ENCODE measurements at regions not wholly inside any gene's neighbourhood (a gene's known extent, or its start where the extent isn't known, plus 50 kb on each side); places are given as distances from the start of the nearest gene placed in this dataset.

DNA sequence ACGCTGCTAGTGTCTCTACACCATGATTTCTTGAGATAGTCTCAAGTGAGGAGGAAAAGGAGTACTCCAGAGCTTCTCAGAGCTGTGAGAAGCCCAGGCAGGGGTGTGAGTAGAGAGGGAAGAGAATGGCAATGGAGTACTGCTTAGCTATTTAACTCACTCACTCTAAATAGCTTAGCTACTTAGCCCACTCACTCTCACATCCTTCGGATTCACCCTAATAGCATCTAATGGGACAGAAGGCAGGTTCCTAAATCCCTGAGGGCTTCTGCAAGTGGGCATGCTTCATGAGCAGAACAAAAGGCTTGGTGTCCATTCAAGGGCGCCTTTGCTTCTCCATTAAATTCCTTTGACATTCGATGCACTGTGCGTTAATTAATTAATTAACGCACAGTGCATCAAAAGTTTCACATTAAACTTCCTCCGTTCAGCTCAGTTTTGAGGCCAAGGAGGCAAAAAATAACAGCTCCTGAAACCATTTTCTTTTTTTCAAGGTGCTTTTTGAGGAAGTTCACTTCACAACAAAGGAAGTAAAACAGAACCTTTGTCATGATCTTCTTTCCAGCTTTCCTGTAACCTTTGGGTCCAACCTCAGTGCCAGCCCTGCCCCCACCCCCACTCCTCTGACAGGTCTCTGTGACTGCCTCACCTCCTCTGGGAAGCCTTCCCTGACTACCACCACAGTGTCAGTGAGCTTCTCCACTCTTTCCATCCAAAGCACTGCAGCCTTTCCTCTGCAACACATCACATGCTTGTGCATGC is 294.0 kb downstream of the SEC61B start:
- DNase-seq (ENCODE audit: low read depth): no peak
- TF ChIP-seq, protein P1, sequence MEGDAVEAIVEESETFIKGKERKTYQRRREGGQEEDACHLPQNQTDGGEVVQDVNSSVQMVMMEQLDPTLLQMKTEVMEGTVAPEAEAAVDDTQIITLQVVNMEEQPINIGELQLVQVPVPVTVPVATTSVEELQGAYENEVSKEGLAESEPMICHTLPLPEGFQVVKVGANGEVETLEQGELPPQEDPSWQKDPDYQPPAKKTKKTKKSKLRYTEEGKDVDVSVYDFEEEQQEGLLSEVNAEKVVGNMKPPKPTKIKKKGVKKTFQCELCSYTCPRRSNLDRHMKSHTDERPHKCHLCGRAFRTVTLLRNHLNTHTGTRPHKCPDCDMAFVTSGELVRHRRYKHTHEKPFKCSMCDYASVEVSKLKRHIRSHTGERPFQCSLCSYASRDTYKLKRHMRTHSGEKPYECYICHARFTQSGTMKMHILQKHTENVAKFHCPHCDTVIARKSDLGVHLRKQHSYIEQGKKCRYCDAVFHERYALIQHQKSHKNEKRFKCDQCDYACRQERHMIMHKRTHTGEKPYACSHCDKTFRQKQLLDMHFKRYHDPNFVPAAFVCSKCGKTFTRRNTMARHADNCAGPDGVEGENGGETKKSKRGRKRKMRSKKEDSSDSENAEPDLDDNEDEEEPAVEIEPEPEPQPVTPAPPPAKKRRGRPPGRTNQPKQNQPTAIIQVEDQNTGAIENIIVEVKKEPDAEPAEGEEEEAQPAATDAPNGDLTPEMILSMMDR (conservative IDR thresholded peaks at IDR 0.05; ENCODE audit: low read depth, low read length): no peak
- H3K4me3 ChIP-seq (ENCODE audit: low read depth, low read length): no peak overlapping the region

DNA sequence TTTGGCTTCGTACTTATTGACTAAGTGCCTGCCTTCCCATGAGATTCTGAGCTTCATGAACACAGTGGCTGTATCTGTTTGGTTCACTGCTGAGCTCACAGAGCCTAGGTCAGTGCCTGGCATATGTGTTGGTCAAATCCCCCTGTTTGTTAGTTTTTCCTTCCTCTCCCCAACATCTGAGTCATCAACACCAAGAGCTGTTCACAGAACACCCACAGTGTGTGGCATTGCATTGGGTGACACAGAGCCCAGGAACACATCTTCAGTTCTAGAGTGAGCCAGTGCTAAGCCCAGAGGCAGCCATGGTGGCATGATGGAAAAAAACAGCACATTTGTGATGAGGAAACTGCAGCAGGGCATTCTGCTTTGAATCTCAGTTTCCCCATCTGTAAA is 294.6 kb downstream of the SEC61B start:
- no peak for DNase-seq (ENCODE audit: low read depth)
- TF ChIP-seq, protein P1 (conservative IDR thresholded peaks at IDR 0.05; ENCODE audit: low read depth, low read length): no peak

DNA sequence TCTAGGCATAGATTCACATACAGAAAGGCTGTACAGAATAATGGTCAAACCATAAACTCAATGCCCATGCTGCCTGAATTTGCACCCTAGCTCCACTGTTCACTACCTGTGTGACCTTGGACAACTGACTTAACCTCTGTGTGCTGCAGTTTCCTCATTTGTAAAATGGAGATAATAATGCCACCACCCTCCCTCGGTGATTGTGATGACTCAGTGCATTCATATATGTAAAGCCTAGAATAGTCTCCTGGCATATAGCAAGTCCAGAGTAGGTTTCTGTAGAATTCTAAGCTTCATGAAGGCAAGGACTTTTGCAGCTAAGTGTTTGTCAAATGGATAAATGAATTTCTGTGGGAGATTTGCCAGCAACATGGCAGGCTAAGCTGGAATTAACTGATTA is 297.8 kb upstream of the NR4A3 start:
- no peak for DNase-seq (ENCODE audit: low read depth)

More for the DNA sequence above, 294.6 kb downstream of the SEC61B start:
- H3K4me3 ChIP-seq (ENCODE audit: low read depth, low read length): no peak overlapping the region

DNA sequence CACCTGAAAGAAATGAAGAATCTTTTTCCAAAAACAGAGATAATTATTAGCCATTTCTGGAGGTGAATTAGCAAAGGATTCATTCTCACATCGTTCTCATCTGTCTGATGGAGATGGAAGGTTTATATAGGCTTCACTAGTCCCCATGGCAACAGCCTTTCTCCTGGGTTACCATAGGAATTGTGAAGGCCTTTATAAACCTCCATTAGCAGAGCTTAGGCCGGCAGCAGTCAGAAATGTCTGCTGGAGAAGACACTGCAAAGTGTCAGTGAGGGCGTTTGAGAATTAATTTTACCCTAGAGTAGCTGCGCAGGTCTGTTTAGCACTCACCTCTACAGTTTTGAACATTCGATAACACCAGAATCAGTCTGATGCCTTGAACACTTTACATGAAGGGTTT is 290.4 kb upstream of the NR4A3 start:
- TF ChIP-seq, protein P1 (conservative IDR thresholded peaks at IDR 0.05; ENCODE audit: low read depth, low read length): no peak
- H3K4me3 ChIP-seq (ENCODE audit: low read depth, low read length): no peak overlapping the region
- no peak for DNase-seq (ENCODE audit: low read depth)

More for the DNA sequence above, 297.8 kb upstream of the NR4A3 start:
- TF ChIP-seq, protein P1 (conservative IDR thresholded peaks at IDR 0.05; ENCODE audit: low read depth, low read length): no peak
- H3K4me3 ChIP-seq (ENCODE audit: low read depth, low read length): no peak overlapping the region

DNA sequence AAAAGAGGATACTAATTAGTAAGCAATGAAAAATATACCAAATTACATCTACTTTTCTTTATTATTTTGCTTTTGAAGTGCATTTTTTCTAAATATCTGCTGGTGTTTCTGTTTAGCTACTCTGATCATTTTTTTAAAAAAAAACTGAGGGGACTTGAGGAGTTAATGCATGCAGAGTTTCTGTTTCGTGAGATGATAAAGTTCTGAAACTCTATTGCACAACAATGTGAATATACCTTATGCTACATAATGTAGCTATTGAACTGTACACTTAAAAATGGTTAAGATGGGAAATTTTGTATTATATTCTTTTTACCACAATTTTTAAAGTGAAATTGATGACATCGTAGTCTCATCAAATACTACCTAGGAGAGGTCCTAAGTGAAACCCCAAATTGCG is 288.3 kb upstream of the NR4A3 start:
- no peak overlapping the region for H3K4me3 ChIP-seq (ENCODE audit: low read depth, low read length)
- TF ChIP-seq, protein P1 (conservative IDR thresholded peaks at IDR 0.05; ENCODE audit: low read depth, low read length): no peak
- DNase-seq (ENCODE audit: low read depth): no peak

DNA sequence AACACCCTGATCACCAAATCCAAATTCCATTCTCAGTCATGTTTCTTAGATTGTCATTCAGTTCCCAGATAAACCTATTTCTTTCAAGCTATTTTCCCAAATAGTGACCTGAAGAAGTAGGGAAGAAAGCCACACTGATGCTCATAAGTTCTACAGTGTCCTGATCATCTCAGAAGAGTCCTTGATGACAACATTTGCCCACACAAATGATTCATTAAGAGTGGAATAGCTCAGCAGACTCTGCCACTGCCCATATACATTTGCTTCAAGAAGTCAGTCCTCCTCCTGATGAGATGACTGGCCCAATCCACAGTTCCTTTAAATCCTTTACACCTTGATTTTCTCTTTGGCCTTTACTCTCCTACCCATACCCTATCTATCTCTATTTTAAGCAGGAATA is 283.7 kb upstream of the NR4A3 start:
- no peak for DNase-seq (ENCODE audit: low read depth)
- no peak overlapping the region for H3K4me3 ChIP-seq (ENCODE audit: low read depth, low read length)
- TF ChIP-seq, protein P1 (conservative IDR thresholded peaks at IDR 0.05; ENCODE audit: low read depth, low read length): no peak

DNA sequence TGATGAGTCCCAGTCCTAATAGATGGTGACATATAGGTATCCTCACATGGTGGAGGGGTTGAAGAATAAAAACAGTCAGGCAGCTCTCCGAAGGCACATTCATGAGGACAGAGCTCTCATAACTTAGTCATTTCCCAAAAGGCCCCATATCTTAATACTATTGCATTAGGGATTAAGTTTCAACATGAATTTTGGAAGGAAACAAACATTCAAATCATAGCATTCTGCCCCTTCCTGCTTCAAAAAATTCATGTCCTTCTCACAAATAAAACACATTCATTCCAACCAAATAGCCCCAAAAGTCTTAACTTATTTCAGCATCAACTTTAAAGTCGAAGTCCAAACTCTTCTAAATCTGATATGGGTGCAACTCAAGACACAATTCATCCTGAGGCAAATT is 277.2 kb upstream of the NR4A3 start:
- H3K4me3 ChIP-seq (ENCODE audit: low read depth, low read length): no peak overlapping the region
- DNase-seq (ENCODE audit: low read depth): no peak
- TF ChIP-seq, protein P1 (conservative IDR thresholded peaks at IDR 0.05; ENCODE audit: low read depth, low read length): no peak
